ENCODE measurements at regions not wholly inside any gene's neighbourhood (a gene's known extent, or its start where the extent isn't known, plus 50 kb on each side); places are given as distances from the start of the nearest gene placed in this dataset.

GRCh38 chrX:5632061-5632614 is 596.5 kb downstream of the NLGN4X start:
- no peak for TF ChIP-seq CTCF (IDR thresholded peaks at IDR 0.05; ENCODE audit: poor library complexity, severe bottlenecking)
- no peaks in the 10 kb centered on the region for H3K36me3 ChIP-seq (ENCODE audit: low read depth)
- no peaks in the 10 kb centered on the region for H3K27me3 ChIP-seq (ENCODE audit: insufficient read depth, poor library complexity, severe bottlenecking)
- no peaks in the 10 kb centered on the region for H3K9me3 ChIP-seq (ENCODE audit: severe bottlenecking)
- H3K4me1 ChIP-seq (ENCODE audit: insufficient read depth, poor library complexity, severe bottlenecking): no peaks in the 10 kb centered on the region
- DNase-seq (ENCODE audit: low spot score): no peak
- ATAC-seq (ENCODE audit: low read depth): no peak
- H3K27ac ChIP-seq (ENCODE audit: poor library complexity, severe bottlenecking): no peak overlapping the region
- H3K4me3 ChIP-seq (ENCODE audit: severe bottlenecking): no peak overlapping the region

GRCh38 chrX:5617666-5618065 is 611.0 kb downstream of the NLGN4X start:
- Histone ChIP-seq H3K27me3 (ENCODE audit: insufficient read depth, poor library complexity, severe bottlenecking) (no peaks in the 10 kb centered on the region), H3K27ac (ENCODE audit: poor library complexity, severe bottlenecking) (no peak overlapping the region), H3K36me3 (ENCODE audit: low read depth) (no peaks in the 10 kb centered on the region), H3K4me3 (ENCODE audit: severe bottlenecking) (no peak overlapping the region), H3K9me3 (ENCODE audit: severe bottlenecking) (no peaks in the 10 kb centered on the region), H3K4me1 (ENCODE audit: insufficient read depth, poor library complexity, severe bottlenecking) (no peaks in the 10 kb centered on the region)
- DNase-seq (ENCODE audit: low spot score) (no peak), ATAC-seq (ENCODE audit: low read depth) (no peak)
- TF ChIP-seq CTCF (IDR thresholded peaks at IDR 0.05; ENCODE audit: poor library complexity, severe bottlenecking): no peak

- Histone ChIP-seq H3K27me3 (ENCODE audit: insufficient read depth, poor library complexity, severe bottlenecking) (no peaks in the 10 kb centered on the region), H3K4me1 (ENCODE audit: insufficient read depth, poor library complexity, severe bottlenecking) (no peaks in the 10 kb centered on the region), H3K9me3 (ENCODE audit: severe bottlenecking) (no peaks in the 10 kb centered on the region), H3K36me3 (ENCODE audit: low read depth) (no peaks in the 10 kb centered on the region), H3K4me3 (ENCODE audit: severe bottlenecking) (no peak overlapping the region), H3K27ac (ENCODE audit: poor library complexity, severe bottlenecking) (no peak overlapping the region)
- no peak for TF ChIP-seq CTCF (IDR thresholded peaks at IDR 0.05; ENCODE audit: poor library complexity, severe bottlenecking)
- ATAC-seq (ENCODE audit: low read depth): no peak
- DNase-seq (ENCODE audit: low spot score): no peak
Measured at GRCh38 chrX:5595570-5595969, 633.1 kb downstream of the NLGN4X start.

- Histone ChIP-seq H3K9me3 (ENCODE audit: severe bottlenecking) (no peaks in the 10 kb centered on the region), H3K4me3 (ENCODE audit: severe bottlenecking) (no peak overlapping the region), H3K27ac (ENCODE audit: poor library complexity, severe bottlenecking) (no peak overlapping the region), H3K4me1 (ENCODE audit: insufficient read depth, poor library complexity, severe bottlenecking) (no peaks in the 10 kb centered on the region), H3K27me3 (ENCODE audit: insufficient read depth, poor library complexity, severe bottlenecking) (no peaks in the 10 kb centered on the region), H3K36me3 (ENCODE audit: low read depth) (no peaks in the 10 kb centered on the region)
- ATAC-seq (ENCODE audit: low read depth) (no peak), DNase-seq (ENCODE audit: low spot score) (no peak)
- no peak for TF ChIP-seq CTCF (IDR thresholded peaks at IDR 0.05; ENCODE audit: poor library complexity, severe bottlenecking)
Measured at GRCh38 chrX:5586726-5587125, 641.9 kb downstream of the NLGN4X start.

- Histone ChIP-seq H3K27ac (ENCODE audit: poor library complexity, severe bottlenecking) (no peak overlapping the region), H3K4me3 (ENCODE audit: severe bottlenecking) (no peak overlapping the region), H3K4me1 (ENCODE audit: insufficient read depth, poor library complexity, severe bottlenecking) (no peaks in the 10 kb centered on the region), H3K36me3 (ENCODE audit: low read depth) (no peaks in the 10 kb centered on the region), H3K9me3 (ENCODE audit: severe bottlenecking) (no peaks in the 10 kb centered on the region), H3K27me3 (ENCODE audit: insufficient read depth, poor library complexity, severe bottlenecking) (no peaks in the 10 kb centered on the region)
- ATAC-seq (ENCODE audit: low read depth) (no peak), DNase-seq (ENCODE audit: low spot score) (no peak)
- TF ChIP-seq CTCF (IDR thresholded peaks at IDR 0.05; ENCODE audit: poor library complexity, severe bottlenecking): no peak
Measured at GRCh38 chrX:5575407-5575806, 653.3 kb downstream of the NLGN4X start.

Data from RWPE2 (cell line).